ENCODE measurements at regions not wholly inside any gene's neighbourhood (a gene's known extent, or its start where the extent isn't known, plus 50 kb on each side); places are given as distances from the start of the nearest gene placed in this dataset.

DNA sequence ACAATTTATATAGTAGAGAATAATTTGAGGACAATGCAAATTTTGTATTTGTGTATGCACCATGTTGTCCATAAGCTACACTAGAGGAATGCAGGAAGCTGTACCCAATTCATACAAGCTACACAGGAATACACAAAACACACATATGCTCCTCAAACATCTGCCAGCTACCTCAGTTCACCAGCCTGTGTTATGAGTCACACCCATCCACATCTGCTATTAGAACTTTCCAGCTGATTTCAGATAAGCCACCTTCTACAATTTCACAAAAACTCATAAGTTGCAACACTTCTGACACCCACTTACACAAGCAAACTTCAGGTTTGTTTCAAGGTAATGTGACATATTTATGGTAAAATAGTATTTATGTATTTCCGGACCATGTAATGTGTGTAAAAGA is 438.9 kb downstream of the SATB2 start:
- TF ChIP-seq EZH2phosphoT487 (IDR thresholded peaks at IDR 0.05; ENCODE audit: insufficient read depth, low read depth) (no peak), EZH2 (IDR thresholded peaks at IDR 0.05; ENCODE audit: insufficient read depth, poor library complexity, severe bottlenecking) (no peak)
